DMS153 (cell line): ENCODE measurements at regions not wholly inside any gene's neighbourhood (a gene's known extent, or its start where the extent isn't known, plus 50 kb on each side); places are given as distances from the start of the nearest gene placed in this dataset.

Experiments used
- DNase-seq: peaks from one replicate; lab custom pipeline; 2025; lab: John Stamatoyannopoulos, UW

DNA sequence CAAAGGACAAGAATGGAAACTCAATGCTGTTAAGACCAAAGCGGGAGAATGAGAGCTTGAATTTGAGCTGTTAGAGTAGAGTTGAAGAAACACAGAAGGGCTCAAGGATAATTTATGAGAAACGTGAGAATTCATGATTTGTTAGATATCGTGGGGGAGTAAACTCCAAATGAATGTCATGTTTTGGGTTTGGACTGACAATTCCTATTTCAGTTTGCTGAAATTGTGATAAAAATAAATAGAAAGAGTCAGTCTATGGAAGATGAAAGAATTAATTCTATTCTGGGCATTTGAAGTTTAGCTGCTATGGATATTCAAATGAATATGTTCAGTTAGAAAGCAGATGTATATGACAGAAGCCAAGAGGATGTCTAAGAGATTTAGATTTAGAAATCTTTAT, 723.4 kb upstream of the PIK3C3 start:
- DNase-seq, result no peak

DNA sequence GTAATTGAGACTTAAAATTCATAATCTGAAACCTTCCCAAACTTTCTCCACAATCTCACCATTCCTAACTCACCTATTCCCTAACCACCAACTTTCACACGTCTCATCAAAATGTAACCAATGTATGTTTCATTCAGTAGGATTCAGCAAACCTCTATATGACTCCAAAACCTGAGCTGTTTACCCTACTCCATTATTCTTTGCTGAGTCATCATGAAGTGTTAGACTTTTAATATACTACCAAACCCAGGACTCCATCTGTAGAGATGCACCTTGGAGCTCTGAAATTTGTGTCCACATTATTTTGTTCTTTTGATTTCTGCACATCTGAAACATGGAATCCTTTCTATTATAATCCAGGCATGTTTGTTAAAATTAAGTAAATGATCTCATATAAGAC, 727.0 kb upstream of the PIK3C3 start:
- no peak for DNase-seq

DNA sequence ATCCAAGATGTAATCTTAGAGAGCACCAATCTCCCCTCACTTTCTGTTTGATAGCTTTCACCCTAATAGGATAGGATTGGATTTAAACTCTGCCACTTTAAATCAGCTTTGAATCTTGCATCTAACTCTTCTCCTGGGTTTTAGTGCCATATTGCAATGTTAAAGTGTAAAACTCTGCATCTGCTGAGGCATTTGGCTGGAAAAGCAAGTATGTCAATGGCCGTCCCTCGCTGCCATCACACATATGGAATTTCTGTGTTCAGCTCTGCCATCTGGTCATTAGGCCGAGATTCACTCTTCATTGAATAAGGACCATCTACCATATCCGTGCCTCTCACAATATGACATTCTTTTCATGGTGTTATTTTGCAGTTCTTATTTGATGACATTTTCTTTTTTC, 728.1 kb upstream of the PIK3C3 start:
- no peak for DNase-seq

DNA sequence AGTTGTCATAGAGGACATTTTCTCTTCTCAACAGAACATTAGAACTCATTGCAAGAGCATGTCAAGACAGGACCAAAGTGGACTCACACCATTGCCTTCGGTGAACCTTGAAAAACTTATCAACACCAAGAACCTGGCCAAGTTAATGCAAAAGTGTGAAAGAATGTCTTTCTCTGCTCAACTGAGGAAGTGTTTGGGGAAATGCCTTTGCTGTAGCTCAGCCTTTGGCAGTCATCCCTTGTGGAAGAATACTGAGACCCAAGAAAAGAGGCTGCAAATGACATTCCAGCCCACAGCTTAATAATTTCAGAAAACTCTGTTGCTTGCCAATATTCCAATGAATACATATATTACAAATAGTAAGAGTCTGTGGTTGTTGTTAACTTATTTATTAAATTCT, 728.8 kb upstream of the PIK3C3 start:
- DNase-seq, result no peak

DNA sequence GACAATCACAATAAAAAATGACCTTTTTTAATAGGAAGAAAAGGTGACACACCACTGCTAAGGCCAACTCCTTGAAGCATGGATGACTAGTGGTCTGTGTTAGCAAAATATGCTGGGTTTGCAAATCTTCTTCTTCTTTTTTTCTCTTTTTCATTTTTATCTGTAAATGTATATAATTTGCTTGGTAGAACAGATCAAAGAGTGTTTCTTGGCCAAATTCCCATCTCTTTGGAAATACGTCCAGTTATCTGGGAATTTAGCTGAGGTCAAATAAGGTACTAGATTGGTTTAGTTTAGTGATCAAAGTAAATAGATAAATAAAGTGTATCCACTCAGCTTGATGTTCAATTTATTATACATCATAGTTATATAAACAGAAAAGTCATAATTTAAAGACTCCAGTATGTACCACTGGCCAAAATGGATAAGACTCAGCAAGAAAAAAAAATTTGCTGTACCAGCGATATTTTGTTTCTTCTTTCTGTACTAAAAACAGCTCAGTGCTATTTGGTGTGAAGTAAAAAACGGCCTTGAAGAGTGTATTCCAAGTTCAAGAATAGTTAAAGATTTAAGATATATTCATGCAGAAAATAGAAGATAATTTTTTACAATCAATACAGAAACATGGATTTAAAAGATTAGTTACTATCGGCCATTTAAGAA, 738.6 kb upstream of the PIK3C3 start:
- no peak for DNase-seq

DNA sequence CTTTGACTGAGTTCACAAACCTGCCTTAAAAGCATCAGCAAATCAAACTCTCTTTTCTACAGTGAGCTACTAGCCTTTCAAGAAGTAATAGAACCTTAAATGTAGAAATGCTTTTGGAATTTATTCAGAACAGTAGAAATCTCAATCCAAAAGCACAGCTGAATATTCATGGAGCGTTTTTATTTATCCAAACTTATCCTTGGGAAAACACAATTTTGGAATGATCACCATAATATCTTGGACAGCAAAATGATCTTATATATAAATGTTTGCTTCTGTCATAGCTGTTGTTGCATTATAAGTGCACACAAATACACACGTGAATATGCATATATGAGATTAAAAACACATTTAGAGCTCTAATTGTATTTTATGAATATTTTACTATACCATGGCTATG, 747.3 kb upstream of the PIK3C3 start:
- no peak for DNase-seq

DNA sequence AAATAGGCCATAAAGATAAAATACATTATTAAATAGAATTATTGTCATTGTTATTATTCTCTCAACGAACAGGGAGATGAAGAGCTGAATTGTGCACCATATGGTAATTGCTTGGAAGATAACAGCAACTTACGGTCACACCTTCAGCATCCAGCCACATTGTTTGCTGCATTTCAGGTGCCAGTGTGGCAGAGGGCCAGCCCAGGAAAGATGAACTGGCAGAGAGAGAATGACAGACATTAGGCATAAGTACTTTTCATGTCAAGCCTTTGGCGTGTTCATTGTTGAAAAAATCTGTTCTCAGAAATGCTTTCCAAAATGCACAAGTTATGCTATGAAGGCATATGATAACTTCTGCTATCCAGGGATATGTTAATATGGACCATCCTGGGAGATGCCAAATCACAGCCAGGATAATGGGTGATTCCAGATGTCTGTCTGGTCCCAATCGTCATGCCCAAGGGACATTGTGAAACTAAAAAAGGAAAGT, 748.6 kb upstream of the PIK3C3 start:
- no peak for DNase-seq

DNA sequence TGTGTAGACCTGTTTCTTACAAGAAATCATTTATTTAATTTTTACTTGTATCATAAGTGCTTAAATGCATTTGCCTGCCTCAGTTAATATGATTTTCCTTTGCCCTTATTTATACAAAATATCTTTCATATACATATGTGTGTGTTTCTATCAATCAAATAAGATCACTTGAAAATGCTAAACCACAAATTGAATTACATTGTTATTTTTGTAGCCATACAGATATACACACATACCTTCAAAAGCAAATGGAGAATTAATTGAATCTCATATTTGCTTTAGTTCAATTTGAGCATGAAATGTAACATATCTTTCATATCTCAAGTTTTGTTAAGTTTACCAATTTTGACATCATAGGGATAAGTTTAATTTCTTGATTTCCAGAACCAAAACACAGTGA, 755.8 kb upstream of the PIK3C3 start:
- DNase-seq, result no peak

DNA sequence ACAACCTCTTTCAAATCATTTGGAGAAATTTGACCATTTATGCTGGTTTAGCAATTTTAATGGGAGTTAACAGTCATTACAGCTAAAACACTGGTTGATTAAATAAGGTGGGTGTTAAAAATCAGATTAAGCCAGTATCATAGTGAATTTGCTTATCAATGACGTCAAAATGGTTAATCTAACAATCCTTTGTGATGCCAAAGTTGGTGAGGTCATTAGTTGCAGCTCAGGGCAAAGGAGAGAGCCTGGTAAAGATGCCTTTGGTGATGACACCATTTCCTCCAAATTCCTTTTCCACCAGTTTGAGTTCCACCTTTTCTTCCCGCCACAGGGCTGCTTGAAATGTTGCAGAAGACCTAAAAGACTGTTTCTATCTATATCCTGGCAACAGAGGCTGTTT, 757.1 kb upstream of the PIK3C3 start:
- no peak for DNase-seq

DNA sequence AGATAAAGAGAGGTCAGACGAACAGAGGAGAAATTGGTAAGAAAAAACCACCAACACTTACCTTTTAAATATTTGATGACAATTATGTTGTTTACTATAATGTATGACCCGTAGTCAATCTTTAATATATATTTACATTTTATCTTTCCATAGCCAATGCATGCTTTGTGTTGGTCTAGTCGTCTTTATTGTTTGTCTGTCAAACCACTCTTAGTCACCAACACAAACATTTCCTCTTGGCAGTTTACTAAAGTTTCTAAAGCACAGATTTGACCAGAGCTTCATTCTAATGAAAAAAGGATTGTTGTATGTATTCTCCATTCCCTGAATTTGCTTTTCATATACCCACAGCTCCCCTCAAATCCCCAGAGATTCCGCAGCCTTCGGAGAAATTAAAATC, 784.7 kb upstream of the PIK3C3 start:
- no peak for DNase-seq

DNA sequence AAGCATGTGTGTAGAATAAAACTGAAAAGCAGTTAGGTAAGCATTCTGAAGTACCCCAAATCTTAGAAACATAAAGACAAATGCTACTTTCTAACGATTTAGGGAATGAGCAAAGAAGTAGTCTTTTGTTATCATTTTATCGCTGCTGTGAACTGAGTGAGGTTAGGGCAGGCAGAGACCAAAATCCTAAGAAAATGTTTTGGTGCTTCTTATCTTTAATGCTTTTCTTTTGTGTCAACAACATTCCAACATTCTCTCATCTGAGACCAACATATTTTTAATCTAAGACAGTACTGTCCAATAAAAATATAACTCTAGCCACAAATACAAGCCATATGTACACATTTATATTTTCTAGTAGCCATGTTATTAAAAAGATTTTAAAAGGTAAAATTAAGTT, 789.4 kb upstream of the PIK3C3 start:
- no peak for DNase-seq

DNA sequence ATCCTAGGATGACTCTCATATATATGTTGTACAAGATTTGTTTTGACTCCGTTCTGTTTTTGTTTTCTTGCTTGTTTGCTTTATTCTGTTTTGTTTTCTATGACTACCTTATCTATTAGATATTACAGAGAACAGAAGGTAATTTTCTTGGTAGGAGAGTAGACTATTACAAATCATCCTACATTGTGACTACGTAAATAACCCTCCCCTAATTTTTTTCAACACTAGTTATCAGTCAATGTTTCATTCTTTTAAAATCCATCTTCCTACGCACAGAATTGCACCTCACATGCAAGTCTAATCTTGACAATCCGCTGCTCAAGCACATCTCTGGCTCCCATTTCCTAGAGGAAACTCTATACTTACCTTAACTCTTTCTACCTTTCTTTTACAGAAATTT, 792.3 kb upstream of the PIK3C3 start:
- no peak for DNase-seq

DNA sequence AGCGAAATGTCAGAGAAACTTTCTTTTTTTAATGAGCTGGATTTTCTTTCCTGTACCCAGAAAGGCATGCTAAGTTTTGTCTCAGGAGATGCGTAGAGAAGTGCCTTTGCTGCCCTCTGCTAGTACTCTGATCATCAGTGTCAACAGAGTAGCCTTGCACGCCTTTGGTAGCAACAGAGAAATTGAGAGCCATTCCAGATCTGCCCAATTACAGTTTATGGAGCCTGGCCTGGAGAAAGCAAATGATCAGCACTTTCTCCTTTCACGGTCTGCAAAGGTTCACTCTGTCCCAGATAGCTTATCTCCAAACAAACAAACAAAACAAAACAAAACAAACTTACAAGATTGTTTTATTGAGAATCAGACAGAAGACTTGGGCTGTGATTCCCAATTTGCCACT, 792.8 kb upstream of the PIK3C3 start:
- DNase-seq, result no peak

DNA sequence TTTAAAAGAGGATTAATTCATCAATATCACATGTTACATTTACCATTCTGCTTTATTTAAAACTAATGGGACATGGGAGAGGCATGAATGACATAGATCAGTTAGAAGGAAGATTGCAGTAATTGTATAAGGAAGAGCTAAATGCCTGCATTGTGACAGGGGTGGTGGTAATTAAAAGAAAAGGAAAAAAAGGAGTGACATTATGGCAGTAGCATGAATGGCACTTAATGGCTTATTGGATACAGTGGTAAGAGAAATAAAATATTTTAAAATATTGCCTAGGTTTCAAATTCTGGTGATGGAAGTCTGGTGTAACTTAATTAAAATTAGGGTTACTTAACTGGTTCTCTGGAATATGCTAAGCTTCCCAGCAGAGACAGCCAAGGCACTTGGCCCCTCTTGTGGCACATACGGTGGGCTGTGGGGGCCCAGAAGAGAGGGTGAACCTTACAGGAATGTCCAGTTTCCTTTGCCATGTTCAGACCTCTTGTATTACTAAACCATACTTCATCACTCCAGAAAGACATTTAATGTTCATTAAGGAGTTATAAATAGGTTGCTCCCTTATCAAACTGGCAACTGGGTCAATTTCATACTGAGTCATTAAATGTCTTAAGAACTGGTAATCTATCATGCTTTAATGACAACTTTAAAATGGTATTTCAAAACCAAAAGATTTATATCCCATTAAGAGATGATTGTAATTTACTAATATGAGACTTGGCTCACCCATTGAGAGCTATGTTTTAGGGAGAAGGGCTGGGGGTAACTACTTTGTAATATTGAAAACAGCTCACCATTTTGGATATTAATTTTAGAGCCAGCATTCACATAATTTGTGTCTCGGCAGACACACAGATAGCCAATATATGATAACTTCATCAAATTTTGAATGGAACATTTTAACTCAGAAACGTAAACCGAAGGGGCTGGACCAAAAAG, 798.9 kb upstream of the PIK3C3 start:
- DNase-seq, result no peak

DNA sequence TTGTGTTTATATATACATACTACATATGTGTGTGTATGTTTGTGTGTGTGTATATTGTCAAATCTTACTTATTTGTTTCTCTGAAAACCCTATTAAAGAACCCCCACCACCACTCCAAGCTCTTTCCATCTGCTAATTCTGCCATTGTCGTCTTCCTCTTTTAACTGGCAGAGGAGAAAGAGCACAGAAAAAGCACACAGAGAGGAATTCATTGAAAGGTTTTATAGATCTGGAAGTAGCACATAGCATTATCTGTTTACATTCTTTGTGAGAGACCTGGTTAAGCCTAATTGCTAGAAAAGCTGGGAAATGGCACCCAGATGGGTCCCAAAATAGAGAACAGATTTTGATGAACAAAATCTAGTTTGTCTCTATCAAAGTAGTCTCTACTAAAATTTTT, 800.0 kb upstream of the PIK3C3 start:
- DNase-seq, result no peak

DNA sequence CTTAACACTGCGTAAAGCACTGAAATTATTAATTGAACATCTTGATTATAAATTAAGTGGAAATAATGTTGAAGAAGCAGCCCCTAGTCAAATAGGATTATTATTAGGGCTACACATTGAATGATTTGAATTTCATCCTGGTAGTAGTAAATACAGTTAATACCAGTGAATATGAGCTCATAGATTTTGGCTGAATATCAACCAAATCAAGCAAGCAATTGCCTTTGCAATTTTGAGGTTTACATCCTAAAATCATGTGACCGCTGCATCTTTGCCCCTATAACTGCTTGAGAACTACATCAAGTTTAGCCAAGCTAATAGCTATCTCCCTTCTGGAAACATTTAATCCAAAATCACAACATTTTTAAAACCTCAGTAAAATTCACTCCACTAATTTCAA, 801.2 kb upstream of the PIK3C3 start:
- DNase-seq, result no peak

DNA sequence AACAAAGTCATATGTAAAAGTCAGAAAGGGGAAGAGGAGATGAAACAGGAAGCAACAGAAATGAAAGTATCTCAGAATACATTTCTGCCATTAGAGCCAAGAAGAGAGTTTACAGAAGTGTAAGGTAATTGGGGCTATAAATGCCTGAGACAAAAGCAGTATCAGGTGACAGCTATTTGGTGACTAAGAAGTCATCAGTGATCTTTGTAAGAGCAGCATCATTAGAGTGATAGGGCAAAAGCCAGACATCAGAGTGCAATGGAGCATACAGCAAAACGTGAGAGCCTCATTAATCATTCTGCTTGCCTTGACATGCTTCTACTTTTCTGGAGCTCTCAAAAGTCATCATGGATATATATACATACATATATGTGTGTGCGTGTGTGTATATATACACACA, 804.7 kb upstream of the PIK3C3 start:
- peak; percentile 16 for DNase-seq

DNA sequence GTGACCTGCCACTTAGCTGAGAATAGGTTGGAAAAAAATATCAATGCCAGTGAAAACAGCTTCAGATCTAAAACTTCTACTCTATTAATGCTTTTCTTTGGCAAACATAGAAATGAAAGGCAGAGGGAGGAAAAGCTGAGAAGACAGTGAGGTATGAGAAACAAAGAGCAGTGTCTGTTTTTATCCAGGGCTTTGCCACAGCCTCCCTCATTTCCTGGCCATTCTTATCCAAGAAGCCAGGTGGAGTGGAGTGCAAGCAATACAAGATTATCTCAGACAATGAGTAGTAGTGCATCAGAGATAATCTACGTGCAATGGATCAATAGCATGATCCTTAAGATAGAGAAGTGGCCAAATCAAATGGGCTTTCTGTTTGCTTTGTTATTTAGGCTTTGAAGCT, 808.7 kb upstream of the PIK3C3 start:
- no peak for DNase-seq

DNA sequence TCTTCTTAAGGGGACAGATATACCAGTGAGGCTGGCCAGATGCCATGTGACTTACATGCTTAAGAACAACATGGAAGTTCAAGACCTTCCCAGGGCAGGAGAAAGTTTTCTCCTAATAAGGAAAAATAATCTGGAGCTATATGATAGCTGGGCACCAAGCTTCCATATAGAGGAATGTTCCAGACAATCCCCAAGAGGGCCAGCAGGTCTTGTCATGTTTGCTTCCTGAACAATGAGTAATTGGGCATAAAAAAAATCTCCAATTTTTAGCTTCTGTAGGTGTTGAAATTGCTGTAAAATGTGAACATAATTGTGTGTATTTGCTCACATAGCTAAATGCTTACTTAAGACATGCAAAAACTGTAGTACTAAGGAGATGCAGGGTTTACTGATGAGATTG, 809.5 kb upstream of the PIK3C3 start:
- DNase-seq, result no peak

DNA sequence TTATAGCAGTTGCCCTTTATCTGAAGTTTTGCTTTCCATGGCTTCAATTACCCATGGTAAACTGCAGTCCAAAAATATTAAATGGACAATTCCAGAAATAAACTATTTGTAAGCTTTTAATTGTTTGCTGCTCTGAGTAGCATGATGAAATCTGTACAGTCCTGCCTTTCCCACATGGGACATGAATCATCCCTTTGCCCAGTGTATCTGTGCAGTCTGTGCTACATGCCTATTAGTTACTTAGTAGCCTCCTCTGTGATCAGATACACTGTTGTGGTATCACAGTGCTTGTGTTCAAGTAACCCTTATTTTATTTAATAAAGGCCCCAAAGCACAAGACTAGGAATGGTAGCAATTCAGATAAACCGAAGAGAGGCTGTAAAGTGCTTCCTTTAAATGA, 810.6 kb upstream of the PIK3C3 start:
- no peak for DNase-seq

DNA sequence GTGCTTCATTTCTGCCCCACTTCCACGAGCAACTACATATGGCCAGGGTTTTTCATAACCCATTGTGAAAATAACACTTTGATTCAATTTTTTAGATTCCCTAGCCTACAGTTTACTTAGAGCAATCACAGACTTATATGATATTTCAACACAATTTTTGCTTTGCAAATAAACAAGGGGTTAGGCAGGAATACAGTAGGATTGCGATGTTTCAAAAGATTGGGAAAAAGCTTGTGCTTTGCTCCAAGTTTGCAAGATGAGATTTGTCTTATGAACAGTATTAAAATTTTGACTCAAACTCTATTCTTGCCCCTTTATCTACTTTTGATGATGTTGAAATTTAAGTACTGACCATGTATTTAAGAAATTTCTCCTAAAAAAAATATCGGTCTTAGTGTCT, 814.5 kb upstream of the PIK3C3 start:
- no peak for DNase-seq

DNA sequence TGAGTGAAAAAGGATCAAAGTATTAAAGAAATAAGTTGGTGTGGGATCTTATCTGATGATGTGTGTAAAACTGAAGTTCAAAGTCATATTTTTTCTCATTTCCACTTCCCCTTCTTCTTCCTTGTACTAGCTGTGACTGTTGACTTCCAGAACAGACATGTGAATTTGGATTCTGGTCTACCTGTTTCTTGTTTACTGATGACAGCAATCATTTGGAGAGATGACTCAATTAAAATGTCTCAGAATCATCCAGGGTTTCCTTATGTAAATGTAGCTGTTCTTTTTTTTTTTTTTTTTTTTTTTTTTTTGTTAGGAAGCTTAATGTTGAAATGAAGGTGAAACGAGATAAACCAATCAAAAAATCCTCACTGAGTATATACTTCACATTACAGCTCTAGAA, 819.9 kb upstream of the PIK3C3 start:
- no peak for DNase-seq

DNA sequence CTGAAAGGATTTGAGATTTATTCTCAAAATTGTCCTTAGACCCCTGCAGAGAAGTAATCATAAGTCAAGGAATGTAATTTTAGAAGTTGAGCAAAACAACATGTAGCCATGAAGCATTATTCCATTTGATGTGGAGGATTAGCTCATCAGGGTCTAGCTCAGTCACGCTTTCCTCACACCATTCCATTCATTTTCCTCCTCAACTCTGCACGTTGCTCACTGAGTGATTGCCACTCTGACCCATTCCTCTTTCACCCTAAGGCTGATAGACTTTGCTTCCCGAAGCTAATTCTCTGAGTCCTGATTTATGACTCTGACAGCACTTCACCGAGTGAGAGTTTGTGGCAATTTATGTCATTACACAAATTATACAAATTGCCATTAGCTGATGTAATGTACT, 820.6 kb upstream of the PIK3C3 start:
- no peak for DNase-seq

DNA sequence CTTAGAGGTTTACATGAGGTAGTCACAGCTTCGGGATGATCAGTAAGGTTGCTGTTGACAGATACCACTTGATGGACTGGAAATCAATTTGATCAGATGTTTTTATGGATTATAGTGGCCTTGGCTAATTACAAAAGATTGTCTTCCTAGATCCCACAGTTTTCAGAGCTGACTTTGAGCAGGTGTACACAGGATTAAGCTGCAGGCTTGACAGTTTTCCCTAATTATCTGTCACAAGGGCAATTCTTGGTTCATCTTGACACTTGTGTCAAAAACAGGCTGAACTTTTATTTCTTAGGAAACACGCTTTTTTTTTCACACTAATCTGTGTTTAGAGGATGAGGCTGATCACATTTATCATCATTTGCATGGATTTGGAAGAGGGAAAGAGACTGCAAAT, 824.0 kb upstream of the PIK3C3 start:
- no peak for DNase-seq
